Left lung (tissue), 4 donors: ENCODE measurements at regions not wholly inside any gene's neighbourhood (a gene's known extent, or its start where the extent isn't known, plus 50 kb on each side); places are given as distances from the start of the nearest gene placed in this dataset.

Experiments used
- ATAC-seq: fragments of 200-7000 bp; cut with Tn5 transposase; one replicate; pipeline ENCODE4 v1.9.1; 2020; ENCODE audit warnings: moderate library complexity
- DNase-seq, 4 donors: peaks; one replicate each; pipeline ENCODE4 v3.0.0-alpha.2; 2013 to 2020
- H3K27ac ChIP-seq, 2 donors: fragments of 200-600 bp; sonication (generic) in 1 of 2; one replicate each; pipeline versions ENCODE4 v1.5.0 to v1.8.0; 2020 to 2021
- H3K27me3 ChIP-seq, 2 donors: fragments of 200-600 bp; sonication (generic) in 1 of 2; one replicate each; pipeline versions ENCODE4 v1.5.0 to v1.8.0; 2020 to 2021
- H3K36me3 ChIP-seq, 2 donors: fragments of 200-600 bp; sonication (generic) in 1 of 2; one replicate each; pipeline versions ENCODE4 v1.5.0 to v1.8.0; 2020 to 2021
- H3K4me1 ChIP-seq, 2 donors: fragments of 200-600 bp; one replicate each; pipeline ENCODE4 v1.8.0; 2021
- H3K4me3 ChIP-seq, 2 donors: fragments of 200-600 bp; sonication (generic) in 1 of 2; one replicate each; pipeline versions ENCODE4 v1.5.0 to v1.8.0; 2020 to 2021; ENCODE audit warnings: mild to moderate bottlenecking in 1 of 2
- H3K9me3 ChIP-seq, 2 donors: fragments of 200-600 bp; sonication (generic) in 1 of 2; one replicate each; pipeline versions ENCODE4 v1.5.0 to v1.8.0; 2020 to 2021
- intact Hi-C, 2 donors: fragments of 100-400 bp; cut with DNase I; formaldehyde crosslinking; loops; one replicate each; pipeline versions ENCODE4 v1.11.2 to v1.14.2; 2022
- TF ChIP-seq, protein P1 (sequence below), 2 donors: fragments of 200-600 bp; sonication (generic) in 1 of 2; IDR thresholded peaks; one replicate each; pipeline versions ENCODE4 v1.5.0 to v1.8.0; 2021; ENCODE audit warnings: antibody characterized with exemption in 2 of 2
- donor health status: DM: no; HTN: yes; CAD: no.
- donor health status: DM: no; HTN: no; CAD: no.

- H3K4me1 ChIP-seq, result peaks cover 6 to 31% of the 10 kb centered on the region in 2 donors
- peak; percentile 23 for ATAC-seq
- H3K4me3 ChIP-seq, result no peak overlapping the region
- H3K36me3 ChIP-seq, result no peaks in the 10 kb centered on the region
- DNase-seq, result no peak
- TF ChIP-seq, protein P1, sequence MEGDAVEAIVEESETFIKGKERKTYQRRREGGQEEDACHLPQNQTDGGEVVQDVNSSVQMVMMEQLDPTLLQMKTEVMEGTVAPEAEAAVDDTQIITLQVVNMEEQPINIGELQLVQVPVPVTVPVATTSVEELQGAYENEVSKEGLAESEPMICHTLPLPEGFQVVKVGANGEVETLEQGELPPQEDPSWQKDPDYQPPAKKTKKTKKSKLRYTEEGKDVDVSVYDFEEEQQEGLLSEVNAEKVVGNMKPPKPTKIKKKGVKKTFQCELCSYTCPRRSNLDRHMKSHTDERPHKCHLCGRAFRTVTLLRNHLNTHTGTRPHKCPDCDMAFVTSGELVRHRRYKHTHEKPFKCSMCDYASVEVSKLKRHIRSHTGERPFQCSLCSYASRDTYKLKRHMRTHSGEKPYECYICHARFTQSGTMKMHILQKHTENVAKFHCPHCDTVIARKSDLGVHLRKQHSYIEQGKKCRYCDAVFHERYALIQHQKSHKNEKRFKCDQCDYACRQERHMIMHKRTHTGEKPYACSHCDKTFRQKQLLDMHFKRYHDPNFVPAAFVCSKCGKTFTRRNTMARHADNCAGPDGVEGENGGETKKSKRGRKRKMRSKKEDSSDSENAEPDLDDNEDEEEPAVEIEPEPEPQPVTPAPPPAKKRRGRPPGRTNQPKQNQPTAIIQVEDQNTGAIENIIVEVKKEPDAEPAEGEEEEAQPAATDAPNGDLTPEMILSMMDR (IDR thresholded peaks at IDR 0.05), result no peak
- intact Hi-C loops, result no loop called here
- H3K27me3 ChIP-seq, result no peaks in the 10 kb centered on the region
- H3K27ac ChIP-seq, result no peak overlapping the region
- no peaks in the 10 kb centered on the region for H3K9me3 ChIP-seq
Measured at GRCh38 chr10:110423650-110424049, 74.1 kb upstream of the DUSP5 start.

DNA sequence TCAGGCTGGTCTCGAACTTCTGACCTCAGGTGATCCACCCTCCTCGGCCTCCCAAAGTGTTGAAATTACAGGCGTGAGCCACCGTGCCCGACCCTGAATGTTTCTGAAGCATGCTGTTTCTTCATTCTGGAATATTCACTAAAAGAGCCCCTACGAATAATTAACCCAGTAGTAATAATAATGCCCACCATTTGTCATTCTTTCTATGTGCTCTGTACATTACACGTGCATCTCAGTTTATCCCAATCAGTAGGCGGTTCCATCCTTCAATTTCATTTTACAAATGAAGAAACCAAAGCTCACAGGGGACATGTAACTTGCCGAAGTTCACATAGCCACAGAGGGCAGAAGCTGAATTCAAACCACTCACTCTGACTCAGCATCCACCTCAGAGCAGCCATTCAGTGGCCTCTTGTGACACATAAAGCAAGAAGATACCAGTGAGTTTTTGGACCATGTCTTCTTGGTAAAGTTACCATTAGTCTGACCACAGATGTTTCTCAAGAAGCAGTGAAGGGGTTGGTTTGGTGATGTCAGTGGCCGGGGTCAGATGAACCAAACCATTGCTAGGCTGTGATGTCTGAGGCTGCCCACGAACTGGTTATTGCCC, 71.9 kb upstream of the DUSP5 start:
- TF ChIP-seq, protein P1 (IDR thresholded peaks at IDR 0.05), result no peak
- DNase-seq (no peak), ATAC-seq (peak; percentile 26)
- no peak overlapping the region for H3K4me3 ChIP-seq
- peaks cover 6 to 22% of the 10 kb centered on the region in 2 donors for H3K4me1 ChIP-seq
- no peaks in the 10 kb centered on the region for H3K36me3 ChIP-seq
- intact Hi-C loops, result no loop called here
- no peaks in the 10 kb centered on the region for H3K27me3 ChIP-seq
- H3K27ac ChIP-seq, result no peak overlapping the region
- no peaks in the 10 kb centered on the region for H3K9me3 ChIP-seq

DNA sequence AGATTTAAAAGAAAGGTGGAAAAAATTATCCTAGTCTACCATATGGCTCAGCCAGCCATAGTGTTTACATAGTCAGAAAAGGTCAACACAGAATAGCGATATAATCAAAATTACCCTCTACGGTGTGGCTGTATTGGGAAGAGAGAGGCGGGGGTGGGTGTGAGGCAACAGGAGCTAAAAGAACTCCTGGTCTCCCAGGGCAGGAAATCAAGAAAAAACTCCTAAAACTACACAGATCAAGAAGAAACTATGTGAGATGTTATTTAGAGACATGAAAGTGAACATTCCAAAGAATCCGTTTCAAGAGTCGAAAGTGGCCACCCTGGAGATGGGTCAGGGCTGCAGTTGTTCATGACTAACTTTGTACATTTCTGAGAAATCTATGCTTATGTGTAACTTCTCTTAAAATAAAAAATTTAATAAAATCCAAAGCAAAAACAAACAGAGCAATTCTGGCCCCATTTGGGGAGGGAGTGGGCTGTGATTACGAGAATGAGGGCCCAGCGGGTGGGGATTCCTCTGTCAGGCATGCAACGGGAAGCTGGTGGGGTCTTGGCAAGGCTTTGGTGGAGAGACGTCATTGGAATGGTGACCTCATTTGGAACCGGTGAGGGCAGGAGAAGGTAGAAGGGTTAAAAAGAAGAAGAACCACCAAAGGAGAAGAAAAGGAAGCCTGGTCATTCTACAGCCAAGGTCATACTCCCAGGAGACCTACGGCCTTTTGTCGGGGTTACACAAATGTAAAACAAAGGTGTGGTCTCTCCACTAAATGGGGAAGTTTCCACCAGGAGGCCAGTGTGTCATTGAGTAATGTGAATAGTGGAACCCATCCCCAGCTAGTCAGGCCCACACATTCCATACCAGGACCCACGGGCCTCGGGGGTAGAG, 71.2 kb upstream of the DUSP5 start:
- Histone ChIP-seq H3K27me3 (no peaks in the 10 kb centered on the region), H3K4me3 (no peak overlapping the region), H3K4me1 (peaks cover 6 to 22% of the 10 kb centered on the region in 2 donors), H3K9me3 (no peaks in the 10 kb centered on the region), H3K36me3 (no peaks in the 10 kb centered on the region), H3K27ac (peak overlapping the region in 1 of 2 donors; percentile 7)
- intact Hi-C loops, result no loop called here
- TF ChIP-seq, protein P1 (IDR thresholded peaks at IDR 0.05), result no peak
- DNase-seq (no peak), ATAC-seq (peak; percentile 55)

GRCh38 chr10:110429301-110429700, 68.4 kb upstream of the DUSP5 start:
- Histone ChIP-seq H3K4me3 (no peak overlapping the region), H3K27ac (no peak overlapping the region), H3K36me3 (no peaks in the 10 kb centered on the region), H3K27me3 (no peaks in the 10 kb centered on the region), H3K4me1 (peaks cover 6 to 14% of the 10 kb centered on the region in 2 donors), H3K9me3 (no peaks in the 10 kb centered on the region)
- intact Hi-C loops, result no loop called here
- ATAC-seq, result no peak
- peak in 1 of 4 donors; percentile 8 for DNase-seq
- TF ChIP-seq, protein P1 (IDR thresholded peaks at IDR 0.05), result no peak
